Prostate gland (tissue), 2 donors: ENCODE measurements at regions not wholly inside any gene's neighbourhood (a gene's known extent, or its start where the extent isn't known, plus 50 kb on each side); places are given as distances from the start of the nearest gene placed in this dataset.

Experiments
- DNase-seq: peaks from one replicate; pipeline ENCODE4 v3.0.0-alpha.2; 2019; ENCODE audit warnings: low spot score
- H3K27ac ChIP-seq, 2 donors: fragments of 200-600 bp; sonication (generic); 2 replicates each; pipeline ENCODE4 v1.5.1; 2017 to 2019
- H3K27me3 ChIP-seq: fragments of 200-600 bp; sonication (generic); replicated peaks from 2 replicates; pipeline ENCODE4 v1.5.1; 2019; ENCODE audit not compliant: insufficient read depth
- H3K36me3 ChIP-seq, 2 donors: fragments of 200-600 bp; sonication (generic); 1 replicate in 1 of 2; 2 replicates in 1 of 2; pipeline versions ENCODE4 v1.5.1 to v1.8.1; 2017 to 2019
- H3K4me1 ChIP-seq: fragments of 200-600 bp; sonication (generic); replicated peaks from 2 replicates; pipeline ENCODE4 v1.5.1; 2019
- H3K4me3 ChIP-seq, 2 donors: fragments of 200-600 bp; sonication (generic); 2 replicates each; pipeline ENCODE4 v1.5.1; 2017 to 2019
- H3K9me3 ChIP-seq: fragments of 200-600 bp; sonication (generic); 2 replicates; pipeline ENCODE4 v1.5.1; 2017
- POLR2A ChIP-seq: fragments of 450-650 bp; IDR thresholded peaks from one replicate; pipeline ENCODE4 v1.6.1; 2016; ENCODE audit warnings: antibody characterized with exemption, mild to moderate bottlenecking
- POLR2AphosphoS5 ChIP-seq: sonication (generic); formaldehyde crosslinking; IDR thresholded peaks from one replicate; pipeline ENCODE4 v1.6.1; 2017; ENCODE audit warnings: antibody characterized with exemption
- WGBS: methylation state at CpG from one replicate; pipeline ENCODE4 v1.1.5; 2018; 5-methylcytosine and 5-hydroxymethylcytosine counted together
- intact Hi-C: fragments of 100-400 bp; cut with DNase I; formaldehyde crosslinking; loops from one replicate; pipeline ENCODE4 v1.14.2; 2022
- TF ChIP-seq, protein P1 (sequence below), 4 experiments: fragments of 200-600 bp in 2 of 4; fragments of 450-650 bp in 2 of 4; sonication (generic) in 2 of 4; IDR thresholded peaks; 1 replicate in 3 of 4; 2 replicates in 1 of 4; pipeline ENCODE4 v1.5.1; 2016 to 2019; ENCODE audit warnings: antibody characterized with exemption in 4 of 4, mild to moderate bottlenecking in 2 of 4, moderate library complexity in 2 of 4

DNA sequence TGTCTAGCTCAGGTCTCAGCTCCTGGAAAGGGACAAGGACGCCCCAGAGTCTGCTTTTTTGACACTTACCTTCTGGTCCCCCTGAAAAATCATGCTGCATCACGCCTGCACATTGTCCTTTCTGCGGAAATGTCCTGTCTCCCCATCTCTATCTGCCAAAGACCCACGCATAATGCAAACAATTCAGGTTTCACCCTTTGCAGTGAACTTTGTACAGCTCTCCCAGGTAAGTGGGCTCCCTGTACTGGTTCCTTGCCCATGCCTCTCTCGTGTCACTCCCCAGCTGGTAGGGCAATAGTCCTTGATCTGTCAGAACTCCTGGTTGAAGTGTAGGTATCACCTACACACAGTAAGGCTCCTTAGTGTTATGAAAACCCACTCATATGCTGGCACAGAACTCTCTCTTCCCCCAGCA lies 102.9 kb upstream of the IRF2BP2 start:
- Histone ChIP-seq H3K4me3 (no peak overlapping the region), H3K36me3 (no peaks in the 10 kb centered on the region), H3K27ac (no peak overlapping the region), H3K27me3 (no peaks in the 10 kb centered on the region), H3K4me1 (peaks cover 3% of the 10 kb centered on the region), H3K9me3 (no peaks in the 10 kb centered on the region)
- TF ChIP-seq, protein P1, sequence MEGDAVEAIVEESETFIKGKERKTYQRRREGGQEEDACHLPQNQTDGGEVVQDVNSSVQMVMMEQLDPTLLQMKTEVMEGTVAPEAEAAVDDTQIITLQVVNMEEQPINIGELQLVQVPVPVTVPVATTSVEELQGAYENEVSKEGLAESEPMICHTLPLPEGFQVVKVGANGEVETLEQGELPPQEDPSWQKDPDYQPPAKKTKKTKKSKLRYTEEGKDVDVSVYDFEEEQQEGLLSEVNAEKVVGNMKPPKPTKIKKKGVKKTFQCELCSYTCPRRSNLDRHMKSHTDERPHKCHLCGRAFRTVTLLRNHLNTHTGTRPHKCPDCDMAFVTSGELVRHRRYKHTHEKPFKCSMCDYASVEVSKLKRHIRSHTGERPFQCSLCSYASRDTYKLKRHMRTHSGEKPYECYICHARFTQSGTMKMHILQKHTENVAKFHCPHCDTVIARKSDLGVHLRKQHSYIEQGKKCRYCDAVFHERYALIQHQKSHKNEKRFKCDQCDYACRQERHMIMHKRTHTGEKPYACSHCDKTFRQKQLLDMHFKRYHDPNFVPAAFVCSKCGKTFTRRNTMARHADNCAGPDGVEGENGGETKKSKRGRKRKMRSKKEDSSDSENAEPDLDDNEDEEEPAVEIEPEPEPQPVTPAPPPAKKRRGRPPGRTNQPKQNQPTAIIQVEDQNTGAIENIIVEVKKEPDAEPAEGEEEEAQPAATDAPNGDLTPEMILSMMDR (IDR thresholded peaks at IDR 0.05): no peak
- TF ChIP-seq POLR2A (no peak), POLR2AphosphoS5 (no peak)
- intact Hi-C loops: no loop called here
- no peak for DNase-seq
- 87% methylated on average over 5 of the region's 5 CpGs for WGBS

- intact Hi-C loops: no loop called here
- no peak overlapping the region for H3K4me3 ChIP-seq
- no peaks in the 10 kb centered on the region for H3K4me1 ChIP-seq
- no peaks in the 10 kb centered on the region for H3K9me3 ChIP-seq
- DNase-seq: no peak
- H3K27me3 ChIP-seq: no peaks in the 10 kb centered on the region
- WGBS: 69% methylated on average over 7 of the region's 7 CpGs
- H3K27ac ChIP-seq: no peak overlapping the region
- TF ChIP-seq POLR2AphosphoS5 (no peak), POLR2A (no peak)
- TF ChIP-seq, protein P1 (IDR thresholded peaks at IDR 0.05): no peak
- no peaks in the 10 kb centered on the region for H3K36me3 ChIP-seq
These were observed 101.2 kb upstream of the IRF2BP2 start for GRCh38 chr1:234710936-234711724.

DNA sequence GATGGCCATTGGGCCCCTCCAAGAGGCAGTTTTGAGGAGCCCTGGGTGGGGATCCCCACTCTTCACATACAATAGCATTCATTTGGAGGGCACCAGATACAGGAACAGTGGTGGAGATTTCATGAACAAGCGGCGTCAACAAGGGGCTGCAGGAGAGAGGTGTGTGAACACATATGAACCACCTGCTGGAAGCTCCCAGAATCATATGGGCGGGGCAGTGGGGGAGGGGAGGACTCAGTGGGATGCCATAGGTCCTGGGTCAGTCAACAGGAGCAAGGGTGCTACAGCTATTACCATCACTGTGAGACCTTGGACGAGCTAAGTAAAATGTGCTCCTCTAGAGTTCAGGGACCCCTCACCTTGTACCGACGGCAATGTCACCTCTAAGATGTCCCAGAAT lies 100.4 kb upstream of the IRF2BP2 start:
- Histone ChIP-seq H3K4me3 (no peak overlapping the region), H3K27ac (no peak overlapping the region), H3K9me3 (no peaks in the 10 kb centered on the region), H3K4me1 (no peaks in the 10 kb centered on the region), H3K27me3 (no peaks in the 10 kb centered on the region), H3K36me3 (no peaks in the 10 kb centered on the region)
- no peak for TF ChIP-seq POLR2A
- TF ChIP-seq, protein P1 (IDR thresholded peaks at IDR 0.05): no peak
- TF ChIP-seq POLR2AphosphoS5: no peak
- no peak for DNase-seq
- intact Hi-C loops: no loop called here
- 96% methylated on average over 6 of the region's 6 CpGs for WGBS

DNA sequence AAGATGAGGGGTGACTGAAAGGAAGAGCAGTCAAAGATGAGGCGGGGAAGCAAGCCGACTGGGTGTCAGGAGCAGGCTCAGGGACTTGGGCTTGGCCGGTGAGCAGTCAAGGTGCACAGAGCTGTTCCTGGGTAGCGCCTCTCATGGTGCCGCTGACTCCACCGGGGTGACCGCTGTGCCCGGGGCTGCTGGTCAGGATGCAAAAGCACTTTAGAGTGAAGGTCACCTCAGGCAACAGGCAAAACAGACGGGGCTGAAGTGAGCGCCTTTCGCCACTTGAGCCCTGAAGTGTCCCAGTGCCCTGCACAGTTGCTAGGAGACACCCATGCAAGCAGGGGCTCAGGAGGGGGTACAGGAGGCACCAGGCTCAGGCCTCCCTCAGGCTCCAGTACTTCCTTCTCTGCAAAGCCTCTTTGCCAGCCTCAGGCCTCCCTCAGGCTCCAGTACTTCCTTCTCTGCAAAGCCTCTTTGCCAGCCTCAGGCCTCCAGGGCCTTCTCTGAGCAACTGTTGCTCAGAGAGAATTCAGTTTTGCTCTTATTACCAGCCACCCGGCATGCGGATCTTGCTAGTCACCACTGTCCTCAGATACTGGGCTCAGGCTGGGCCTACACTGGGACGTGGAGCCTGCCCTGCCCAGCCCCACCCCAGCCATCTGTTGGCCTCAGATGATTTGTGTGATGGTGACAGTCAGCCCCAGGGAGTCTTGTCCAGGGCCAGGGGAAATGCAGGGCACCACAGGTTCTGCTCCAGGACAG lies 99.7 kb upstream of the IRF2BP2 start:
- no peaks in the 10 kb centered on the region for H3K27me3 ChIP-seq
- H3K36me3 ChIP-seq: no peaks in the 10 kb centered on the region
- TF ChIP-seq POLR2AphosphoS5 (no peak), POLR2A (no peak)
- TF ChIP-seq, protein P1 (IDR thresholded peaks at IDR 0.05): no peak
- 94% methylated on average over 14 of the region's 14 CpGs for WGBS
- intact Hi-C loops: no loop called here
- no peaks in the 10 kb centered on the region for H3K9me3 ChIP-seq
- no peak for DNase-seq
- H3K4me1 ChIP-seq: no peaks in the 10 kb centered on the region
- no peak overlapping the region for H3K27ac ChIP-seq
- no peak overlapping the region for H3K4me3 ChIP-seq
